PFSK-1 (cell line): ENCODE measurements at regions not wholly inside any gene's neighbourhood (a gene's known extent, or its start where the extent isn't known, plus 50 kb on each side); places are given as distances from the start of the nearest gene placed in this dataset.

Experiments used
- FOXP2 ChIP-seq: optimal IDR thresholded peaks from 2 replicates; pipeline ENCODE3; 2011; ENCODE audit warnings: borderline replicate concordance, control low read depth, inconsistent platforms; ENCODE audit not compliant: insufficient read depth; ENCODE audit errors: extremely low read length, extremely low read depth
- POLR2AphosphoS5 ChIP-seq: IDR thresholded peaks from 2 replicates; pipeline ENCODE4 v1.6.1; 2012; ENCODE audit warnings: low read depth, mild to moderate bottlenecking, control low read depth, low read length, moderate library complexity
- REST ChIP-seq, 2 experiments: IDR thresholded peaks; 2 replicates each; pipeline versions ENCODE4 v1.6.1 to v1.8.0; 2011 to 2012; ENCODE audit warnings: low read depth in 2 of 2, low read length in 2 of 2, control low read depth in 1 of 2, inconsistent platforms in 1 of 2, mild to moderate bottlenecking in 1 of 2, moderate library complexity in 1 of 2; ENCODE audit not compliant: insufficient read depth in 1 of 2
- SIN3A ChIP-seq: IDR thresholded peaks from 2 replicates; pipeline ENCODE4 v1.6.1; 2012; ENCODE audit warnings: mild to moderate bottlenecking, low read length, moderate library complexity, borderline replicate concordance; ENCODE audit not compliant: insufficient read depth
- TAF1 ChIP-seq: IDR thresholded peaks from 2 replicates; pipeline ENCODE4 v1.6.1; 2012; ENCODE audit warnings: low read length, control low read depth, borderline replicate concordance; ENCODE audit not compliant: insufficient read depth

- no peak for TF ChIP-seq REST (IDR thresholded peaks at IDR 0.05; ENCODE audit: insufficient read depth in 1 of 2, low read depth in 2 of 2, low read length in 2 of 2)
- TF ChIP-seq TAF1 = no peak
- no peak for TF ChIP-seq POLR2AphosphoS5
- TF ChIP-seq FOXP2 = no peak
- no peak for TF ChIP-seq SIN3A
Measured at GRCh38 chr7:119413314-119413805, 859.6 kb upstream of the KCND2 start.

- TF ChIP-seq POLR2AphosphoS5 (no peak), REST (IDR thresholded peaks at IDR 0.05; ENCODE audit: insufficient read depth in 1 of 2, low read depth in 2 of 2, low read length in 2 of 2) (0 out of 4 replicates have a peak, but pooled peaks of 1 of the 2 experiments have one; percentile 21)
Measured at GRCh38 chr7:119415682-119416081, 857.3 kb upstream of the KCND2 start.

GRCh38 chr7:119421657-119422056 is 851.3 kb upstream of the KCND2 start:
- TF ChIP-seq SIN3A (no peak), POLR2AphosphoS5 (no peak), FOXP2 (no peak), REST (IDR thresholded peaks at IDR 0.05; ENCODE audit: insufficient read depth in 1 of 2, low read depth in 2 of 2, low read length in 2 of 2) (no peak), TAF1 (no peak)

- TF ChIP-seq FOXP2 (no peak), TAF1 (no peak), POLR2AphosphoS5 (no peak), SIN3A (no peak), REST (IDR thresholded peaks at IDR 0.05; ENCODE audit: insufficient read depth in 1 of 2, low read depth in 2 of 2, low read length in 2 of 2) (no peak)
Measured at GRCh38 chr7:119436882-119437281, 836.1 kb upstream of the KCND2 start.

- TF ChIP-seq REST (IDR thresholded peaks at IDR 0.05; ENCODE audit: insufficient read depth in 1 of 2, low read depth in 2 of 2, low read length in 2 of 2) = no peak
- TF ChIP-seq FOXP2 = no peak
- TF ChIP-seq TAF1 = no peak
- TF ChIP-seq SIN3A = no peak
- no peak for TF ChIP-seq POLR2AphosphoS5
Measured at GRCh38 chr7:119438315-119438714, 834.7 kb upstream of the KCND2 start.
